ENCODE measurements at regions not wholly inside any gene's neighbourhood (a gene's known extent, or its start where the extent isn't known, plus 50 kb on each side); places are given as distances from the start of the nearest gene placed in this dataset.

DNA sequence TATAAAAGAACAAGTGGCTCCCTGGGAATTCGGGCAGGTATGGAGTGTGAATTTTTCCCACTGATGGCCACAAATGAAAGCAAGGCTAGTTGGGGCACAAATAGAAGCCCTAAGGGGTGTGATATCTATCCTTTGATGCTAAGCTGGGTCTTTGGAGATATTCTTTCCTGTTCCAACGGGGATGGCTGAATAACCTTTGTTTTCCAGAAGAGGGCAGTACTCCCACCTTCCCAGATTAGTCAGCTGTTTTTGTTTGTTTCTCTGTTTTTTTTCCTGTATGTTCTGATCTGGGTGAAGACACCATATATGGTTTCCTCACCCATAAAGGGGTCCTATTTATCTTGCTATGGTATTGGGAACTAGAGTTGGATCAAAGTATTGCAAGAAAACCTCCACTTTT is 947.7 kb upstream of the SORCS1 start:
- DNase-seq: no peak

GRCh38 chr10:108104551-108105156 is 940.1 kb upstream of the SORCS1 start:
- no peak for DNase-seq

- DNase-seq: no peak
These were observed 932.8 kb upstream of the SORCS1 start for GRCh38 chr10:108097258-108097657.

GRCh38 chr10:108095932-108096925 is 931.7 kb upstream of the SORCS1 start:
- no peak for DNase-seq

GRCh38 chr10:108090476-108091215 is 926.1 kb upstream of the SORCS1 start:
- DNase-seq: no peak

GRCh38 chr10:108086502-108086901 is 922.0 kb upstream of the SORCS1 start:
- DNase-seq: no peak

GRCh38 chr10:108082596-108082995 is 918.1 kb upstream of the SORCS1 start:
- DNase-seq: no peak

DNA sequence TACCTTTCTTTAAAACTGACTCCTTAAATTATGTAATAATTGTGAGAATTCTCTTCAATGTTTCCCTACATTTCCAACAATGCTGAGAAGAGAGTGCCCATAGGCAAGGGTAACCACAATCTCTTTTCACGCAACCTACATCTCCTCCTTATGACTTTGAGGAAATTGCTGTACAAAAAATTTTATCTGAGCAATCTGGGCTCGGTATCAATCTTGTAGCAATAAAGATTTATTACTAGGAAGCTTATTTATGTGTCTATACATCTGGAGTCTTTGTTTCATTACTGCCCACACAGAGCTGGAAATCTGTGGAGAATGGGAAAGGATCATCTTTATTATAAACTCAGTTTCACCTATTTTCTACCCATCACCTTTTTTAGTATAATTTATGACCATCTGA is 913.8 kb upstream of the SORCS1 start:
- no peak for DNase-seq

- no peak for DNase-seq
These were observed 908.0 kb upstream of the SORCS1 start for GRCh38 chr10:108072466-108072865.

GRCh38 chr10:108070789-108071188 is 906.3 kb upstream of the SORCS1 start:
- no peak for DNase-seq

GRCh38 chr10:108069096-108069495 is 904.6 kb upstream of the SORCS1 start:
- DNase-seq: no peak

DNA sequence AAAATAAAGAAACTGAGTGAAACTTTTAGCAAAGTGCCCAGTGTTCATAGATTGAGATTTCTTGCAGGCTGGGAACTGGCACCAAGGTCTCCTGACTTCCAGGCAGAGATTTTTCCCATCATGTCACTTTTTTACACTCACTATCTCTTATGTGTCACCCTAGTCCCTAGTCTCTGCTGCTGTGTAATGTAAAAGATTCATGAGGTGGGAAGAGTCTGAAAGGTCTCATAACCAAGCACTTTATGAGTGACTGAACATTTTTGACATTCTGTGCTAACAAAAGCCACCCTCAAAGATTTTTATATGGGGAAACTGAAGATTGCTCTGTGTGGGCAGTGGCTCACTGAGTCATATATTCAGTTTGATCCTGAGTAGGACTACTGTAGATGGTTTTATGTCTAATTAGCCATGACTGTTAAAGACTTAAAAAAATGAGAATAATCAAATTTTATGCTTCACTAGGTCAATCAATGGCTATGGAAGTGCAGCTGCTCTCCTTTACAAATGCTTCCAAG is 900.3 kb upstream of the SORCS1 start:
- peak in 1 of 51 donors; percentile 8 for DNase-seq

DNA sequence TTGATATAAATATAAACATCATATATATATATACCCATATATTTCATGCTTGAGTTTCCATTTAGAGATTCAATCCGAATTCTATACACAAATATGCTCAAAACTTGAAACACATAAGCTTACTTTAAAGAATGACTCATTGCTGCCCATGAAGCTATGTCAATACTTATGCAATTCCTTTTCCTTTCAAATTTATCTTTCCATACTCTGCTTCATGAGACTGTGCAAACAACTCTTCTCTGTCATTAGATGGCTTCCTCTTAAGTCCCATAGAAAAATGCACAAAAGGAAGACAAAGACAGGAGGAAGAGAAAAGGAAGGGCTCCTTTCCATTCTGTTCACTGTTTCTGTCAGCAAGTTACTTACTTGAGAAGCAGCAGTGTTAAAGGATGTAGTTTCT is 895.7 kb upstream of the SORCS1 start:
- no peak for DNase-seq

DNA sequence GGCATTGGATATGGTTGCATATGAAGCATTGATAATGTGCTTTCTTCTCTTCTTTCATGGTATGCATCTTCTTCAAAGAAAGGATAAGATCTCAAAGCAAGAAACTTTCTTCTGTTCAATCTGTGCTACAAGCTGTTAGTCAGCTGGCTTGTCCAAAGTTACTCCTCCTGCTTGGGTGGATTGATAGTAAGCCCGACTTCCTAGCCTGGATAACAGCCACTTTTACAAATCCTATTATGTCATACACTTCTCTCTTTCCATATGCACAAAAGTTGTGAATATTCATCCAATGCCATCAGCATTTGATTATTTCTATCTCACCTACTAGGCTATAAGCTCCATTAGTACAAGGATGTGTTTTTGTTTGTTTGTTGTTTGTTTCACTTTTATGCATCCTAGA is 891.0 kb upstream of the SORCS1 start:
- no peak for DNase-seq

DNA sequence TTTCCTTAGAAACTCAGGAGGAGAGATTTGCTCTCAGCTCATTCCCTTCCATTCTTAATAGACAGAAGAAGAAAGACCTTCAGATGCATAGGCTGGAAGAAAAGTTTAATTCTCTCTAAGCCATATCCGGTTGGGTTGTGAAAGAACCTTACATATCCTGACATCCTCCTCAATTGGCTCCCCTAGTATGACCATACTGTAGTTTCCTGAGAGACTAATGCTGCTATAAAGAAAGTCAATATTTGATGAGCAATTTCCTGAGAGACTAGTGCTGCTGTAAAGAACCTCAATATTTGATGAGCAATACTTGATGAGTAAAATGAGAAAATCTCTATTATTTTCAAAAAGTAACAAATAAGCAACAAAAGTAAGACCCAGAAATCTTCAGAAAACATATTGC is 888.5 kb upstream of the SORCS1 start:
- no peak for DNase-seq

GRCh38 chr10:108051218-108051617 is 886.7 kb upstream of the SORCS1 start:
- no peak for DNase-seq

- no peak for DNase-seq
These were observed 886.1 kb upstream of the SORCS1 start for GRCh38 chr10:108050626-108051025.

DNA sequence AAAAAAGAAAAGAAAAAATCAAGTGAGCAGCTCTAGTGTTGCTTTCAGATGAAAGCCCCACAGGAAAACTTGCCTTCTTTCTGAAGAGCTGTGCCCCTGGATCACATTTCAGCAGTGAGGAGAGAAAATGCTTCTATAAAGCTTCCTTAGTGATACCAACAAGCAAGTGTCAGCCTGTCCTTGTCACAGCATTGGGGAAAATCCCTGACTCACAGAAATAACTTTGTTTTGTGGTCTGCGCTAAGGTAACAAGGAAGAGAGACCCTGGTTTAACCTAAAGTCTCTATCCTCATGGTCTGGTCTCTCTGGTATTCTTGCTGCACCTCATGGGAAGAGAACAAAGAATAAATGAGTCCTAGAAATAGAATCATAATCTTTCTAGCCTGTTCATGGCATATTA is 885.2 kb upstream of the SORCS1 start:
- no peak for DNase-seq

DNA sequence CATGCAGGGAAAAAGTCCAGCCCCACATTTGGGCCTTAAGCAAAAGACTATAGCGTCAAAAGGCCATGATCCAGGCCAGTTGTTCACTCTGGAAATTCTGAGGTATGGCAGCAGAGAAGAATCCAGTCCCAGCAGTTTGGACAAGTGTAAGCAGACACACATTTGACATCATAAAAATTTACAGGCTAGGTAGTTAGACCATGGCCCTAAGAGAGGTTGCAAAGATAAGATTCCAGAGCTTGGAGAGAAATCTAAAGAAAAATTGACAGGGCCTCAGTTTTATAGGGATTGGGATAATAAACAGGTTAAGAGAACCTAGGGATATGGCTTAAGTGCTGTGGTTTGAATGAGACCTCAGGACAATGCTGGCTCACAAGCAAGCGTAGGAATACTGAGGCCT is 884.4 kb upstream of the SORCS1 start:
- no peak for DNase-seq

GRCh38 chr10:108039821-108040584 is 875.5 kb upstream of the SORCS1 start:
- DNase-seq: no peak

GRCh38 chr10:108037061-108037460 is 872.6 kb upstream of the SORCS1 start:
- DNase-seq: no peak

Measured in hypothalamus (tissue), 51 donors.